Endothelial cell of umbilical vein (primary cell): ENCODE measurements at regions not wholly inside any gene's neighbourhood (a gene's known extent, or its start where the extent isn't known, plus 50 kb on each side); places are given as distances from the start of the nearest gene placed in this dataset.

ENCODE experiments used
- CTCF ChIP-seq, 2 donors: IDR thresholded peaks; 1 replicate in 1 of 2; 2 replicates in 1 of 2; pipeline ENCODE4 v1.5.1; 2011; ENCODE audit warnings: low read length in 2 of 2, mild to moderate bottlenecking in 2 of 2, moderate library complexity in 2 of 2, control low read depth in 1 of 2, inconsistent platforms in 1 of 2, low read depth in 1 of 2; ENCODE audit not compliant: insufficient read depth in 1 of 2; ENCODE audit errors: extremely low read depth in 1 of 2
- EZH2 ChIP-seq: IDR thresholded peaks from 2 replicates; pipeline ENCODE4 v1.6.1; 2012; ENCODE audit warnings: borderline replicate concordance, low read depth, mild to moderate bottlenecking, moderate library complexity, low read length, inconsistent platforms; ENCODE audit not compliant: severe bottlenecking
- POLR2A ChIP-seq: IDR thresholded peaks from 2 replicates; pipeline ENCODE4 v1.6.1; 2012; ENCODE audit warnings: low read depth, mild to moderate bottlenecking, control low read depth, low read length
- POLR2AphosphoS5 ChIP-seq: IDR thresholded peaks from 2 replicates; pipeline ENCODE4 v1.6.1; 2012; ENCODE audit warnings: low read depth, mild to moderate bottlenecking, control low read depth, low read length, moderate library complexity; ENCODE audit not compliant: insufficient read depth

- TF ChIP-seq POLR2A (no peak), CTCF (IDR thresholded peaks at IDR 0.05; ENCODE audit: extremely low read depth in 1 of 2, insufficient read depth in 1 of 2, low read depth in 1 of 2, low read length in 2 of 2) (no peak), POLR2AphosphoS5 (no peak), EZH2 (no peak)
Observed at GRCh38 chr10:85535926-85536325, 830.7 kb downstream of the GRID1 start.
